ENCODE measurements at regions not wholly inside any gene's neighbourhood (a gene's known extent, or its start where the extent isn't known, plus 50 kb on each side); places are given as distances from the start of the nearest gene placed in this dataset.
A peak's percentile ranks its signal among the peaks of the same experiment; 100 is the strongest.

- peak; percentile 91 for ATAC-seq
- FAIRE-seq, result no peak
- Histone ChIP-seq H3K9me1 (ENCODE audit: control insufficient read depth, insufficient read depth, low read length) (peaks cover 2% of the 10 kb centered on the region), H3K79me2 (ENCODE audit: control insufficient read depth, insufficient read depth, low read length) (no peaks in the 10 kb centered on the region), H3K4me3 (no peak overlapping the region), H2AFZ (ENCODE audit: low read depth, low read length) (no peak overlapping the region), H3K9me3 (replicated peaks; ENCODE audit: control insufficient read depth, insufficient read depth, low read depth, low read length) (no peaks in the 10 kb centered on the region), H4K20me1 (replicated peaks; ENCODE audit: control insufficient read depth, insufficient read depth, low read length) (no peaks in the 10 kb centered on the region), H3K4me2 (ENCODE audit: insufficient read depth, low read length) (no peak overlapping the region), H3K27ac (ENCODE audit: extremely low read depth, low read depth, low read length) (no peak overlapping the region), H3K4me1 (replicated peaks in 1 of 2; ENCODE audit: control insufficient read depth in 2 of 2, insufficient read depth in 2 of 2, low read length in 2 of 2) (peaks cover 0 to 5% of the 10 kb centered on the region in 2 experiments; a peak in 1 of 5 replicates), H3K9ac (ENCODE audit: insufficient read depth in 1 of 2, low read depth in 2 of 2, low read length in 2 of 2) (no peak overlapping the region), H3K36me3 (ENCODE audit: control insufficient read depth, insufficient read depth, low read length) (no peaks in the 10 kb centered on the region), H3K27me3 (ENCODE audit: control insufficient read depth in 2 of 2, insufficient read depth in 2 of 2, low read length in 2 of 2) (no peaks in the 10 kb centered on the region; a peak in 1 of 5 replicates)
- 3% methylated on average over 4 of the region's 4 CpGs for WGBS (ENCODE audit: insufficient coverage, low coverage, missing lambda C conversion rate)
- BruUV-seq (replicated peaks), result no TSS peak
- DNase-seq (ENCODE audit: extremely low read depth in 1 of 4, low spot score in 3 of 4), result peak in 3 of 4 experiments; percentile 10 to 25 (median 24)
- intact Hi-C loops (cut with micrococcal nuclease) (loop anchor here (5.0 to 10.0 kb wide), 2 partner anchors 90 to 293 kb away; no protein-coding TSS in a partner anchor), in situ Hi-C loops (cut with MboI) (no loop called here)
- POLR2A ChIA-PET, result no interaction called here
- CTCF ChIA-PET (ENCODE audit: low intra/inter-chr PET ratio), result no interaction called here
- TF ChIP-seq NR4A1 (CRISPR knock-in tag; IDR thresholded peaks at IDR 0.05) (no peak), NR4A1 (tag; IDR thresholded peaks at IDR 0.05) (no peak), MEF2D (tag; conservative IDR thresholded peaks at IDR 0.05; ENCODE audit: low read depth) (no peak), ASH1L (IDR thresholded peaks at IDR 0.05; ENCODE audit: borderline replicate concordance, low read depth, partially characterized antibody) (no peak), CBFA2T3 (IDR thresholded peaks at IDR 0.05) (0 out of 2 replicates have a peak, but pooled peaks have one; percentile 13), CTCF (IDR thresholded peaks at IDR 0.05 in 2 of 3, conservative IDR thresholded peaks at IDR 0.05 in 1 of 3; ENCODE audit: insufficient read depth in 2 of 3, low read depth in 1 of 3, low read length in 3 of 3) (peak in 1 of 3 experiments; percentile 37; a peak in 2 of 6 replicates)
Measured at GRCh38 chr2:75311993-75312392, 112.7 kb upstream of the TACR1 start.

Measured in K562 (cell line).